ENCODE measurements at regions not wholly inside any gene's neighbourhood (a gene's known extent, or its start where the extent isn't known, plus 50 kb on each side); places are given as distances from the start of the nearest gene placed in this dataset.

DNA sequence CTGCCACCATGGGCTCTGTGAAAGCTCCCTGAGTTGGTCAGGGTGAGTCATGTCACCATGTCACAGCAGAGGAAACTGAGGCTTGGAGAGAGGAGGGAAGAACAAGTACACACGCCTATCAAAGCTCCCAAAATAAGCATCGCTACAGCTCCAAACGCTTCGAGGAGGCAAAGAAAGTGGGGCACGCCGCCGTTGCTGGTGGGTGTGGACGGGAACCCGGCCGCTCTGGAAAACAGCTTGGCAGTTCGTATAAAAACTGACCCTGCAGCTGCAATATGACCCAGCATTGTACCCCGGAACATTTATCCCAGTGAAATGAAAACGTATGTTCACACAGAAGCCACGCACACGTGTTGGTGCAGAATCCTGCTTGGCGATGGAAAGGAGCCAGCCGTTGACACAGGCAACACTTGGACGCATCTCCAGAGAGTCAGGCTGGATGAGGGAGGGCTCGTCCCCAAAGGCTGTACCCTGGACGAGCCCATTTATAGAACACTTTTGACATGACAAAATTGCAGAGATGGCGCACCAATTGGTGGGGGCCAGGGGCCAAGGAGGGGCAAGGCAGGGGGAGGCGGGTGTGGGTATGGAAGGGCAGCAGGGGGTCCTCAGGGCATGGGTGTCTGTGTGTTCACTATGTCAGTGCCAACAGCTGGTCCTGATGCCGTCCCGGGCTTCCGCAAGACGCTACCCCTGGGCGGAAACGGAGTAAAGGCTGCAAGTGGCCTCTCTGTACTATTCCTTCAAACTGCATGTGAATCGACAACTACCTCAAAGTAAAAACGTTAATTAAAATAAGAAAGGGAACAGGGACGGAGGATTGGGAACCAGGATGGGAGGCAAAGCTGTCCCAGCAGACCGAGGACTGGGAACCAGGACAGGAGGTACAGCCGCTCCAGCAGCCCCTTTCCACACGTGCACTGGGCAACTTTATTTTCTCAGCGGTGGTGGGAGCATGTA lies 173.0 kb downstream of the OLFM1 start:
- in situ Hi-C loops (cut with HindIII; ENCODE audit: low pct_ligation_motif_present, low pct_unique_long_range_greater_than_20kb, low sequenced_read_pairs) = no loop called here
- DNase-seq = no peak

DNA sequence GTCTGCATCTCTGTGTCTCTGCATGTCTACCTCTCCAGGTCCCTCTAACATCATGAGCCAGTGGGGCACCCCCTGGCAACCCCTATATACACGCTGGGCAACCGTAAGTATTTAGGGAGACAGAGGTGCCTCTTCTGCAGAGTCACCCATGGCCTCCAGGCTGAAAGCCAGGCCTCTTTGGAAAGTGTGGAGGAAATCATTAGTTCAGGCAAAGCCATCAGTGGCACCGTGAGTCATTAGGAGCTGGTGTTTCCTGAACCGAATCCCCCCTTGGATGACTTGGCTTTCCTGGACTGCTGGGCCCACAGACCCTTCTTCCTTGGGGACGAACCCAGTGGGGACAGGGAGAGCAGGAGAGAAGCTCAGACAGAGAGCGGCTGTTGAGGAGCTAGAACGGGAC lies 174.8 kb downstream of the OLFM1 start:
- in situ Hi-C loops (cut with HindIII; ENCODE audit: low pct_ligation_motif_present, low pct_unique_long_range_greater_than_20kb, low sequenced_read_pairs) = no loop called here
- no peak for DNase-seq

DNA sequence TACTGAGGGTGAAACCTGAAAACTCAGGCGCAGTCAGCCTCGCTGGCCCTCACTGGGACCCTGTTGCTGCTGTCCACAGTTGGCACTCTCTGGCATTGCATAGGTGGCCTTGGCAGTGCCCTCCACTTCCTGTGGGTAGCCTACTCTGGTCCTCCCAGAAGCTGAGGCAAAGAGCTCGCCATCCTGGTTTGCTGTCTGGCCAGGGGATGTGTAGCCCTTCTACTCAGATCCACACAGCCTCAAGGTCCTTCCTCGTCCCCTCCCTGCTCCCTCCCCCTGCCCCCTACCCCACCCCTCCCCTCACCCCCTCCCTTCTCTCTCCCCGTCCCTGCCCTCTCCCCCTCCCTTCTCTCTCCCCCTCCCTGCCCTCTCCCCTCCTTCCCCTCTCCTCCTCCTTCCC lies 176.0 kb downstream of the OLFM1 start:
- DNase-seq = no peak
- in situ Hi-C loops (cut with HindIII; ENCODE audit: low pct_ligation_motif_present, low pct_unique_long_range_greater_than_20kb, low sequenced_read_pairs) = no loop called here

DNA sequence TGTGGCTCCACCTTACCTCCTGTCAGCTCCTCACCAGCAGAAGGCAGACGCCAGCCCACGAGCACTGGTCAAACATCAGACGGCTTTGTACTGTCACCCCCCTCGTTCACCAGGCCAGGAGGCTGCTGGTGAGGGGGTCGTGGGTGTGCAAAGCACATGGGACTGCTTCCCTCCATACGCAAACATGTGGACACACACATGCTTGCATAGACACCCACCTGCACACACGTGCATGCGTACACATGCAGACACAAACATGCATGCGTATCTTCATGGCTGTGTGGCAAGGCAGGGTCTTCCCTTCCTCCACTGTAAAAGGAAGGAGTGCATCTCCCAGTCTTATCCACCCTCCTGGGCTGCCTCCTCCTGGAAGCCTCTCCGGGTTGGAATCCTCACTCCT lies 178.5 kb downstream of the OLFM1 start:
- no peak for DNase-seq
- in situ Hi-C loops (cut with HindIII; ENCODE audit: low pct_ligation_motif_present, low pct_unique_long_range_greater_than_20kb, low sequenced_read_pairs) = no loop called here

DNA sequence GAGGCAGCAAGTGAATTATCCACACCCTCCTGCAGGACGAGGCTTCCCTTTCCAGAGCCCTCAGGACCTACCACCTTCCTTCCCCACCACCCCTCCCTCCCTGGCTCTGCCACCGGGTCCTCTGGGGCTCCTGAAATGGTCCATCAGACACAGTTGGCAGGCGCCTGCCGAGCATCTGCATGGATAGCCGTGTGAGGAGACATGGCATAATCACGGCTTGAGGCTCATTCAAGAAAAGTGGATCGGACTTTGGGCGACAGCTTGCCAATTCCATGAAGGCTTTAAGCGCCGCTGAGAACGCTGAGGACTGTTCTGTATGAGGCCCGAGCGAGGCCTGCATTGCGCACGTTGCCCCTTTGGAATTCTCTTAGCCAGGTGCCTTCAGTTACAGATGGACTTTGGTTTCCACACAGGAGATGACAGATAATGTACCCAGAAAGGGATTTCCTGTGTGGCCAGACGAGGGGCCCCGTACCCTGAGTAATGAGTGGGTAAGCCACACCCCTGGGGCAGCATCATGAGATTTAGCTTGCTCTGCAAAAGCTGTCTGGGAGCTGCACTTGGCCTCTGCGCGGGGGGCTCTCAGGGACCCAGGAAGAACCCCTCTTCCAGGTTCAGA lies 179.8 kb downstream of the OLFM1 start:
- in situ Hi-C loops (cut with HindIII; ENCODE audit: low pct_ligation_motif_present, low pct_unique_long_range_greater_than_20kb, low sequenced_read_pairs) = no loop called here
- no peak for DNase-seq

DNA sequence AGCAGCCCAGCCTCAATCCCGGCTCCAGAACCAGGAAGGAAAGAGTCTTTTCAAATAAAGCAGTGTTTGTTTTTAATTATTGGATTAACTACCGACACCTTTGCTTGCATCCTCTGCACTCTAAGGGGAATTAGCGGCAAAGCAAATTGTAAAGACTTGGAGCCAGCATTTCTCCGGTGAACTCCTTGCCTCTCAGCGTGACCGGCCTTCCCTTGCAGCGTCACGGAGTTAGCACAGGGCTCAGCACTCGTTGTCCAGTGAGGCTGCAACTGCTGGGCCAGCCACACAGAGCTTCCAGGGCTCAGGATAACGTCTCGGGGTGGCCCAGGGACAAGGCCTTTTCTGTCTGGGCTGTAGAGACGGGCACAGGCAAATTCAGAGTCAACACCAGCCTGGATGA lies 180.6 kb downstream of the OLFM1 start:
- in situ Hi-C loops (cut with HindIII; ENCODE audit: low pct_ligation_motif_present, low pct_unique_long_range_greater_than_20kb, low sequenced_read_pairs) = no loop called here
- DNase-seq = no peak

DNA sequence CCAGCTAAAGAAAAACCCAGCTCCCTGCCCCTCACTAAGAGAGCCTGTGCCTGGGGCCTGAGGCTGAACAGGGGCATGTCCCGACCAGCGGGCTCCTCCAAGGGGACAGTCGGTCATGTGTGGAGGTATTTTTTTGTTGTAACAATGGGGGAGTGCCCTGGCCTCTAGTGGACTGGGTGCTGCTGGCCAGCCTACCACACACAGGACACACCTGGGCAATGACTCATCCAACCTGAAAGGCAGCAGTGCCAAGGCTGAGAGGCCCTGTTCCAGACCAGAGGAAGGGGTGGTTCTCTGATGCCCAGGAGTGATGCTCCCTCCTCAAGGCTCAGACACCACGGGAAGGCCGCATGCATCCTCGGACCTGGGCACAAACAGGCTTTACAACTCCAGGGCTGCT lies 181.5 kb downstream of the OLFM1 start:
- in situ Hi-C loops (cut with HindIII; ENCODE audit: low pct_ligation_motif_present, low pct_unique_long_range_greater_than_20kb, low sequenced_read_pairs) = no loop called here
- no peak for DNase-seq

DNA sequence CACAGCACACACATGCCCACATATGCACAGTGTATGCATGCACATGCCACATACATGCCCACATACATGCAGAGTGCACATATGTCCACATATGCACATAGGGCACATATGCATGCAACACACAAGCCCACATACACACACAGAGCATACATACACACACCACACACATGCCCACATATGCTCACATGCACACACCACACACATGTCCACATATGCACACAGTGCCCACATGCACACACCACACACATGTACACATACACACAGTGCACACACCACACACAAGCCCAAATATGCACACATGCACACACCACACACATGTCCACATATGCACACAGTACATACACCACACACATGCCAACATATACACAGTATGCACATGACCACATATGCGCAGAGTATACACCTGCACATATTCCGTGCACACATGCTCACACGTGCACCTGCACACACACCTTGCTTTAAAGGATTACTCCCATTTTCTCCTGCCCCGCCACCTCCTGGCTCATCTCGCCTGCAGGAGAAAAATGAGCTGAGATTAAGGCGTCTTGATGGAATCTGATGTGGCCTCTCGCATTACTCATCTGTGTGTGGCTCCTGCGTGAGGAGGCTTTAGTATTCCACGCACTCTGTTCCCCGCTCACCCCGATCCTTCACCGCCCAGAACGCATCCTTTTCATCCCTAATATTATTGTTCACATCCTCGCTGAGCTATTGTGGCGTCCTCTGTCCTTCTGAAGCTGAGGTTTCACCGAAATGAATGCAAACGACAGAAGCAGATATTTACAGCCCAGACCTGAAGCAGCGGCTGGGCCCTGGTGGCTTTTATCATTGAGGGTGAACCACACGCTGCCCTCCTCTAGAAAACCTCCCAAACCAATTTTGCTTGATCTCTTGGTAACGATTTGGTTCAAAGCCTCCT lies 182.7 kb downstream of the OLFM1 start:
- in situ Hi-C loops (cut with HindIII; ENCODE audit: low pct_ligation_motif_present, low pct_unique_long_range_greater_than_20kb, low sequenced_read_pairs) = no loop called here
- DNase-seq = no peak

DNA sequence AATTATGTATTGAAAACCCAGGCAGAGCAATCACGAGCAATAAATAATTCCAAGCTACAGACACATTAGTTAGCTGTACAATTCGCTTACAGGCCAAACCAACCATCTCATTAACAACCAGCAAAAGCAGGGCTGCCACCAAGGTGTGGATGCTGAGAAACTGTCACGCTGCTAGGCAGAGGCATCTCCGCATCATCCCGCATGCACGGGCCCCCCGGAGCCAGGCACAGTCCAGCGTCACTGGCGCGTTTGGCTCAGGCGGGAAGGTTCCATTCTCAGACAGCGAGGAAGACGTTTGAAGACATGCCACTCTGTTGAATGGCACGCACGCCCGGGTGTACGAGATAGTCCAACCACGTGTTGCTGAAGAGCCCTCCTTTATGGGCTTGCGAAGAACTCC lies 184.0 kb downstream of the OLFM1 start:
- in situ Hi-C loops (cut with HindIII; ENCODE audit: low pct_ligation_motif_present, low pct_unique_long_range_greater_than_20kb, low sequenced_read_pairs) = no loop called here

DNA sequence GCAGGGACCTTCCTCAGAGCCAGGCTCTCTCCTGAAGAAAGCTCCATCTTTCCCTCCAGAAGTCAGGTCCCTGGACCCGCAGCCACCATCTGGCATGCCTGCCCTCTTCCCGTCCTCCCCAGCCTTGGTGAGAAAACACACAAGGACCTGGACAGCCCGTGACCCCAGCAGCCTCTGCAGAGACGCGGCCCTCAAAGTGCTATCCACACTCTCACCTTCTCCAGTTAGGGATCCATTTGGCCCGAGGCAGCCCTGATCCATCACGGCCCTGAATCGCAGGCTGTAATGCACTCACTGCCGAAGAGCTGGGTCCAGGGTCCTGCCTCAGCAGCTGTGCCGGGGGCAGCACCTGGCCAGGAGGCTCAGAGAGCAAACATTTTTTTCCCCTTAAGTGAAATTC lies 185.1 kb downstream of the OLFM1 start:
- DNase-seq = no peak
- in situ Hi-C loops (cut with HindIII; ENCODE audit: low pct_ligation_motif_present, low pct_unique_long_range_greater_than_20kb, low sequenced_read_pairs) = no loop called here

More for the DNA sequence above, 184.0 kb downstream of the OLFM1 start:
- no peak for DNase-seq

DNA sequence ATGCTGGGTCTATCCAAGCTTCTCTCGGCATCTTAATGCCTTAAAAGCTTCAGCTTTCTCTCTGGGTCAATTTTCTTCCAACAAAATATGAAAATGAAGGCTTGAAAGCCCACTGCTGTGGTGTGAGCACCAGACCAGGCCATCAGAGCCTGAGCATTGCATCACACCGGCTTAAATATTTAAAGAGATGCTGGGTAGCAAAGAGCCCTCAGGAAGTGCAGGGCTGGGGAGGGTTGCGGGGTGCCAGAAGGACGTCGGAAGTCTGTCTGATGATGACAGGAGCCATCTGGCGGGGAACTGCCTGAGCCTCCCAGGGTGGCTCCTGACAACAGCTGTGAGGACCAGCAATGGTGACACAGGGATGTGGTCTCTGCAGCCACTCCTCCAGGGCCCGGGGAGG lies 185.5 kb downstream of the OLFM1 start:
- no peak for DNase-seq

DNA sequence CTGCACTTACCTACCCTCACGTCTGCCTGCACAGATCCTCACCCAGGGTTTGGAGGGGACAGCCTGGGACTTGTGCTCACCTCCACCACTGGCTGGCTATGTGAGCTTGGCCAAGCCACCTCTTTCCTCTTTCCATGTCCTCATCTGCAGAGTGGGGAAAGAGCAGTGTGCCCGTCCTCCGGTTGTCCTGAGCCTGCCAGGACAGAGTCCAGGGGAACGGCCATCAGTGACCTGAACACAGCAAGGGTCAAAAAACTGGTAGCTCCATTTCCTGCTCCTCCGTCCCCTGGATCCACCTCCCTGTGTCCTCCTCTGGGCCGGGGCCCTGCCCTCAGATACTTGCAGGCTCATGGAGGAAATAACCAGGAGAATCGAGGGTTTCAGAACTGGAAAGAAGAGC lies 187.7 kb downstream of the OLFM1 start:
- in situ Hi-C loops (cut with HindIII; ENCODE audit: low pct_ligation_motif_present, low pct_unique_long_range_greater_than_20kb, low sequenced_read_pairs) = no loop called here

More for the DNA sequence above, 185.5 kb downstream of the OLFM1 start:
- in situ Hi-C loops (cut with HindIII; ENCODE audit: low pct_ligation_motif_present, low pct_unique_long_range_greater_than_20kb, low sequenced_read_pairs) = no loop called here

DNA sequence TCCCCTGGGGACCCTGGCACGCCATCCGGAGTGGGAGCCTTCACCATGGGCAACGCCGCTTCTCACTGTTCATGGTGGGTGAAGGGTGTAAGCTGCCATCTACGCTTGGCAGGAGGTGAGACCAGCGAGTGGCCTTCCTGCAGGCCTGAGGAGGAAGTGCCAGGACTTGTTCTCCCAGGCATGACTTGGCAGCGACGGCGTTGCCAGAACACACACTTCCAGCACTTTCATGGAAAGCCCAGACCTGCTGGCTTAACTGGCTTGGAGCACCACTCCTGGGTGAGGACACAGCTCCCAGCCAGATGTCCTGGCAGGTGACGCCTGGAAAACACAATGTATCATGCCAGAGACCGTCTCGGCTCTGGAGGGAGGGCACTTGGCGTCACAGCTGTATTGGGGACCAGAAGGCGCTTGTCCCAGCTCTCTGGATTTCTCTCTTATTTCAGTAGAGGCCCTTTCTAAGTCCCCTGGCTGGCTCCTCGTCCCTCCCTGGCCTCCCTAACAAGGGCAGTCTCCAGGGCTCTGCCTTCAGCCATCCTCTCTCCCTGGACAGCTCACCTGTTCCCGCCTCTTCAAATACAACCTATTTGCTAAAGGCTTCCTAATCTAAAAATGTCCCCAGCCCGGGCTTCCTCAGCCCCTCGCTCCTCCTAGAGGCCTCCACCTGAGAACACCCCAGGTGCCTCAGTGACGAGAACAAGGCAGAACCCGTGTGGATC lies 188.3 kb downstream of the OLFM1 start:
- in situ Hi-C loops (cut with HindIII; ENCODE audit: low pct_ligation_motif_present, low pct_unique_long_range_greater_than_20kb, low sequenced_read_pairs) = no loop called here
- DNase-seq = no peak

More for the DNA sequence above, 187.7 kb downstream of the OLFM1 start:
- no peak for DNase-seq

DNA sequence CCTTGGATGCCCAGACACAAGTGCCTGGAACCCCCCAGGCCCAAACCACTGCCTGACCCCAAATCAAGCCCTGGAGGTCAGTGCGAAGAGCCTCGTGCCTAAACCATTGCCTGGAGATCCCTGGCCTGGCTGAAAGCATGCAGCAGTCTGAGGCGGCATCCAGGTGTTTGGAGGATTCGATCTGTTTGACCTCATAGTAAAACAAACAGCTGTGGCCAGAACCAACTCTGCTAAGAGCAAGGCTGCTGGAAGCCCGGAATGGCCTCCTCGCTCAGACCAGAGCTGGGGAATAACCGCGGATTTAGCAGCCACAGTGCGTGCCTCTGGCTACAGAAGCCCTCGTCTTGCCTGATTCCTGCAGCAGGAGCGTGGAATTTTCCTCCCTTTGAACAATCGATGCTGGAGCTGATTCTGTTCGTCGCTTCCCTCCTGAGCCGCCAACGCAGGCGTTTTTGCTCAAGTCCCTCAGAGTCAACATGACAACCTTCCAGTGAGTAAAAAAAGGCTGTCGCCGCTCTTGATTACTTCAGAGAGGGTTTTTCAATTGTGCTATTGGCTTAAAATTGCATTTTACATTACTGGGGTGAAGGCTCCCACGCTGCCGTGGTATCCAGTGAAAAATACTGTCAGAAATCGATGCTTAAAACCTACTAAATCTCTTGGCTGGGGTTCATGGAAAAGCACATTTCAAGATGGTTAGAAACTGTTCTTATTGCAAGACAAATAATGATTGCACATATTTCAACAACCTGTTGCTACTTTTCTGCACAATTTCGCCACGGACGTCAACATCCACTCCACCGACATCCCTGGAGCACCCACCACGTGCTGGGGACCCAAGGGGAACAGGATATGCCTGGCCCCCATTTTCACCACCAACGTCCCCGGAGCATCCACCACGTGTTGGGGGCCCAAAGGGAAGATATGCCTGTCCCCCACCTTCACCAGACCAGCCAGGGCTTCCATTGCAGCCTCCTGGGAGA lies 190.0 kb downstream of the OLFM1 start:
- DNase-seq = no peak
- in situ Hi-C loops (cut with HindIII; ENCODE audit: low pct_ligation_motif_present, low pct_unique_long_range_greater_than_20kb, low sequenced_read_pairs) = no loop called here

DNA sequence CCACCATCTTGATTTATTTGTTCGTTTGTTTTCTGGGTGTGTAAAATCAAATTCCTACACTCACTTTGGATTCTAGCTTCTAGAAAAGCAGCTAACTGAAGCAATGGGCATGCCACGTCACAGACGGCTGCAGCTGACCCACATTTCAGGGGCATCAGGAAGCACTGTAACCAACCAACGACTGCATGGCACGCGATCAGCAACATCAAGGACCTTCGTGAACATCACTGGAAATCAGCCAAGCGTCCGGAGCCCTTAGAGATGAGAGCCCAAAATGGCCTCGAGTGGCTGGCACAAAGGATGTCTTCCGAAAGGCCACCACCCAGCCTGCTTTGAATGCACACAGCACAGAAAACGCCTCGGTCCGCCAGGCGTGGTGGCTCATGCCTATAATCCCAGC lies 191.1 kb downstream of the OLFM1 start:
- in situ Hi-C loops (cut with HindIII; ENCODE audit: low pct_ligation_motif_present, low pct_unique_long_range_greater_than_20kb, low sequenced_read_pairs) = no loop called here
- no peak for DNase-seq

DNA sequence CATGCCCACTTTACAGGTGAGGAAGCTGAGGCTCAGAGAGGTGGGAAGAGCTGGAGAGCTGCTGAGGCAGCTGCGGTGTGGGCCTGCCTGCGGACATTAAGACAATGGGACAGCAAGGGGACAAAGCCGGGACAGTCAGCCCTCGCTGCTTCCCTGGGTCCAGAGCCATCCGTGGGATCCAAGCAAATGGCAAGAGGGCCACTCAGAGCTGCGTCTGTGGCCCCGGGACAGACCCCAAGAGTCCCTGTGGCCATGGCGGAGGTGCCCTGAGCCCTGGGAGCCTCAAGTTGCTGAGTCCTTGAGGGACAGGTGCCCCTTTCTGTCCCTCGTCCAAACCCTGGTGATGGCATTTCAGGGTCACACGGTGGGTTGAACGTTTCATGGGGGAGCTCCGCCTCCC lies 191.9 kb downstream of the OLFM1 start:
- DNase-seq = no peak
- in situ Hi-C loops (cut with HindIII; ENCODE audit: low pct_ligation_motif_present, low pct_unique_long_range_greater_than_20kb, low sequenced_read_pairs) = no loop called here

DNA sequence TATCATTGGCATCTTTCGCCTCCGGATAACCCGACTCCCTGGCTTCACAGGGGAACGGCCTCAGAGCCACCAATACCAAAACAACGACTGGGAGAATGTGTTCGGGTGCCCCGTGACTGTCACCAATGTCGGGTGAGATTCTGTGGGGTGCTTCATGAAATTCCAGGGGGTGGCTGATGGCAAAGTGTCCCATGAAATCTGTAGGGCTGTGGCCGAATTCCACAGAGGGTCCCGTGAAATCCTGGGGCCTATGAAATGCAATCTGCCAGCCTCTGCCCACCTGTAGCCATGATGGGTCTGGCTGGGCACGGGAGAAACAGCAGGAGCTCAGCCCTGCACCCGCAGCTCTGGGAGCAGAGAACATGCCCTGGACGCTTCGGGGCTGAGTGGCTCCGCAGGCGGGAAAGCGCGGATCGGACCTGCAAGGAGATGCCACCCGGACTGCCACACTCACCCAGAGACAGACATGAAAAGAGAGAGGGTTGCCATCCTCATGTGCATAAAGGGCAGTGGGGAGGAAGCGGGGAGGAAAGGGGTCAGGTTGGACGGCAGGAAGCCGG lies 192.4 kb downstream of the OLFM1 start:
- no peak for DNase-seq
- in situ Hi-C loops (cut with HindIII; ENCODE audit: low pct_ligation_motif_present, low pct_unique_long_range_greater_than_20kb, low sequenced_read_pairs) = no loop called here
